HG03135 (cell line): ENCODE measurements at regions not wholly inside any gene's neighbourhood (a gene's known extent, or its start where the extent isn't known, plus 50 kb on each side); places are given as distances from the start of the nearest gene placed in this dataset.

Experiments used
- ATAC-seq: cut with Tn5 transposase; IDR thresholded peaks from one replicate; pipeline ENCODE4 v1.9.1; 2021; ENCODE audit warnings: mild to moderate bottlenecking, moderate library complexity; ENCODE audit not compliant: unreplicated experiment

- no peak for ATAC-seq
Measured at GRCh38 chr4:74878323-74878722, 54.6 kb upstream of the PARM1 start.

GRCh38 chr4:74875451-74875850 is 57.5 kb upstream of the PARM1 start:
- ATAC-seq = no peak

- ATAC-seq = peak; percentile 56
Measured at GRCh38 chr4:74874753-74875367, 58.1 kb upstream of the PARM1 start.

GRCh38 chr4:74873545-74874301 is 59.2 kb upstream of the PARM1 start:
- peak; percentile 95 for ATAC-seq

- no peak for ATAC-seq
Measured at GRCh38 chr4:74858921-74859562, 64.7 kb upstream of the BTC start.

GRCh38 chr4:74855879-74856278 is 61.6 kb upstream of the BTC start:
- ATAC-seq = no peak

- ATAC-seq = no peak
Measured at GRCh38 chr4:74848774-74849173, 54.5 kb upstream of the BTC start.

- no peak for ATAC-seq
Measured at GRCh38 chr4:74845834-74846233, 51.5 kb upstream of the BTC start.
